NCI-H2081 (cell line): ENCODE measurements at regions not wholly inside any gene's neighbourhood (a gene's known extent, or its start where the extent isn't known, plus 50 kb on each side); places are given as distances from the start of the nearest gene placed in this dataset.

Source experiments
- DNase-seq, 2 experiments: peaks; one replicate each; lab custom pipeline; 2025; lab: John Stamatoyannopoulos, UW

GRCh38 chr11:94671553-94672366 is 96.4 kb upstream of the AMOTL1 start:
- no peak for DNase-seq

DNA sequence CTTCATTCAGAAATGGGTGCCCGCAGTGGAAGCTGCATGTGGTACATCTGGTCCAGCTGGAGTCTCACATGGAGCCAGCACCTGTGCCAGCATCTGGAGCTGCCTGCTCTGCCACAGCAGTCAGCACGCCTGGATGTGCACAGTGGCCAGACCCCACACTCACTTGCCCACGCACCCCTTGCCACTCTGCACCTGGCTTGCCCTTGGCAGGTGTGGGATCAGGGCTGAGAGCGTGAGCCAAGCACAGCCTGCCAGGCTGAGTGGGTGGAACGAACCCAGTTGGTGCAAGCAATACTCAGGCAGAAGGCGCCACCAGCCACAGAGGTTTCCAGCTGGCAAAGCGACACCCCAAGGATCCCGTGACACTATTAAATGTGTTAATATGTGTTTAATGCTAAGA is 95.5 kb upstream of the AMOTL1 start:
- DNase-seq = no peak

DNA sequence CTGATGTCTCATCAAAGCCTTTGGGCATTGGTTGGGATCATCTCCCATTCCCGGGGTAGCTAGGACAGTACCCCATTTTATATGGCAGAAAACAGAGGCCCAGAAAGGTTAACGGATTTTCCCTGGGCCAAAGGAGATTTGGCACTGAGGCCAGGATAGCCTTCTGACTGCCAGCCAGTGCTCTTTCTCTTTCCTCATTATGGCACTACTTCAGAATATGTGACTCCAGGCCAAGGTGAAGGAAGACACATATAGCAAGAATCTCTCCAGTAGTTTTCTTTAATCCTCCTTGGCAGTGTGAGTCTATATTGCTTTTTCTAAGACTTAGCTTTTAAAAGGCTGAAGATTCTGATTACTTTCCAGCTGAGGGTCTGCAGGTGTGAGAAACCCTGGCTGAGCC is 94.8 kb upstream of the AMOTL1 start:
- no peak for DNase-seq

GRCh38 chr11:94673951-94674491 is 94.1 kb upstream of the AMOTL1 start:
- peak in 1 of 2 experiments; percentile 34 for DNase-seq

DNA sequence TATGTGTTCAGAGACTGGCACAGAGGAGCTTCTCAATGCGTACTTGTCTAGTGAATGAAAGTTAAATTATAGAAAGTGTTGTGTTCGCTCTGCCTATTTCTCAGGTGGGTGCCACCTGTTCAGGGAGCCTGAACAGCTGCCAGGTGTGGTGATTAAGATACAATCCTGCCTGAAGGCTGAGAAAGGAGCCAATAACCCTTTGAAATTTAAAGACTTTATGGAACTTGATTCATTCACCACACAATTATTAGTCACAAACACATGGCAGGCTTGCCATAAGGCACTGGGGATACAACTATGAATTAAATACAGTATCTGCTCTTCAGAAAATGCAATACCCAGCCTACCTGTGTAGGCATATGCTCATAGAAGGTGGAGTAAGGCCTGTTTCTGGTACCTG is 92.9 kb upstream of the AMOTL1 start:
- peak in 1 of 2 experiments; percentile 32 for DNase-seq

- DNase-seq = no peak
These were observed 92.3 kb upstream of the AMOTL1 start for GRCh38 chr11:94675813-94676212.

DNA sequence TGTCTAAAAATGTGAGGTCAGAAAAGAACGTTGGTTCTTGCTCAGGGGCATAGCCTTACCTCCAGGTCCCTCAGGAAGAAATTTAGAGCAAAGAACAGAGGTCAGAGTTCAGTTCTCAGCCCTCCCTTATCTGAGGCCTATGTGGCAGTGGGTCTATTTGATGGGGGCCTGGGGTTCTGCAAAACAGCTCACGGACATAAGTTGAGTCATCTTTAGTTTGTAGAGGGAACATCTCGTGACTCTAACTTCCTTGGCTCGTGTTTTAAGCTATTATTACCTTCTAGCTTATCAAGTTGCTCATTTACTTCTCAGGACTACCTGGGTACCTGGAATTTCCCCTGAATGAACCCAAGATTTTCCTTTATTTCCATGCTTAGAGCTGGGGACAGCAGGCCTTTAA is 91.3 kb upstream of the AMOTL1 start:
- no peak for DNase-seq

DNA sequence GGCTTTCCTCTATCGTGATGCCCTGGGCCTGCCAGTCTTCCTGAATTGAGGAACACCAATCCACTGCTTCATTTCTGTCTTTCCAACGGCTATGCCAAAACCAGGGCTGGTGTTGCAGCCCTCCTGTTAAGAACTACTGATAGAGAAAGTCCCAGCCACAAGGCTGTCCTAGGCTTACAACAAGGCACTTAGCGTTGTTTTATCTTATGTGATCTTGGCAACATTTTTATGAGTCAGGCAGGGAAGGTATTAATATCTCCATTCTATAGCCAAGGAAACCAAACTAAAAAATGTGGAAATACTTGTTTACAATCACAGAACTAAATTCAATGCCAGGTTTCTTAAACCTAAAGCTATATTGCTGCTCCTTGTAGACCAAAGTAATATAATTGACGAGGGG is 89.9 kb upstream of the AMOTL1 start:
- no peak for DNase-seq

- no peak for DNase-seq
These were observed 89.3 kb upstream of the AMOTL1 start for GRCh38 chr11:94678901-94679300.

- no peak for DNase-seq
These were observed 87.7 kb upstream of the AMOTL1 start for GRCh38 chr11:94680426-94680825.

DNA sequence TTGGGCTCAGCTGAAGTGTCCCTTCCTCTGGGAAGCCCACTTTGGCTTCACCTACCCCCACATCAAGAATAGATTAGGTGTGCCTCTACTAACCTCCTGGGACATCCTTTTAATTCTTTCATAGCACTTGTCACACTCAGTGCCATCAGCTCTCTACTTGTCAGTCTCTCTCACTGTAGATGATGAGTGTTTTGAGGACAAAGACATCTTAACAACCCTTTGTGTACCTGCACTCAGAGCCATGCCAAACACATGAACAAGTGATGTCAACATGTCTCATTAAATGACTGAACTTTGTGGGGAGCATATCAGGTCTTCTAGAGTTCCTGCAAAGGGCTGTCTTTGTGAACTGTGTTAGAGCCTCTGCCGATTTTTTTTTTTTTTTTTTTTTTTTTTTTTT is 87.0 kb upstream of the AMOTL1 start:
- DNase-seq = no peak

- DNase-seq = no peak
These were observed 86.3 kb upstream of the AMOTL1 start for GRCh38 chr11:94681852-94682251.

- DNase-seq = no peak
These were observed 73.7 kb upstream of the AMOTL1 start for GRCh38 chr11:94694309-94695060.

DNA sequence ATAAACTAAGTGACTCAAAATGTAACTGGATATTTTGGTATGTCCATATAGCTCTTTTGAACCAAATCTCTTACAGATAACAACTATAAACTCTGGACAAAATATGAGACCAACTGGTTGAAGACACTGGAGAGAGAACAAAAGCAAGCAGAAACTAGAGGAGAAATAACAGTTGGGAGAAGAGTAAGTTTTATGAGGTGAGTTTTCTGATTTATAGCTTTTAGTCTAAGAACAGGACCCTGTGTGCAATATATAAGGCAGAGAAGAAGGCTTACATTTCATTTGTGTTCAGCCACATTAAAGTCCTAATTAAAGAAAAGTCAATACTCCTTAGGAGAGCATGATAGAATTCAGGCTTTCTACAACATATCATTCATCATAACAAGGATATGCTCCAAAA is 71.0 kb upstream of the AMOTL1 start:
- DNase-seq = no peak

DNA sequence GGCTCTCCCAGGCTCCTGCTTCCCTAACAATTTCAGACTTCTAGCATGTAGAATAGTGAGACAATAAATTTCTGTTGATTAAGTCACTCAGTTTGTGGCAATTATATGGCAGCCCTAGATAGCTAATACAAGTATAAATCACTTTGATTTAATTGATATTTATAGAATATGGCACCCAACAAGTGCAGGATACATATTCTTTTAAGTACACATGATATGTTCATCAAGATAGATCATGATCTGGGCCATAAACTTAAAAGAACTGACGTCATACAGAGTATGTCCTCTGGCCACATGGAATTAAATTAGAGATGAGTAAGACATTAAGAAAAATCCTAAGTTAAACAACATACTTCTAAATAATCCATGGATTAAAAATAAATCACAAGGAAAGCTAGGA is 67.5 kb upstream of the AMOTL1 start:
- no peak for DNase-seq

DNA sequence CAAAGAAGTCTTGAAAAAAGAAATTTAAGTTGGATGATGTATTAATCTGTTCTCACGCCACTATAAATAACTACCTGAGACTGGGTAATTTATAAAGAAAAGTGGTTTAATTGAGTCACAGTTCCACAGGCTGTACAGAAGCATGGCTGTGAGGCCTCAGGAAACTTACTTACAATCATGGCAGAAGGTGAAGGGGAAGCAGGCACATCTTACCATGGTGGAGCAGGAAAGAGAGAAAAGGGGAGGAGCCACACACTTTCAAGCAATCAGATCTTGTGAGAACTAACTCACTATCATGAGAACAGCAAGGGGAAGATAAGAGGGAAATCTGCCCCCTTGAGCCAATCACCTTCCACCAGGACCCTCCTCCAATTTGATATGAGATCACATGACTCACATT is 65.7 kb upstream of the AMOTL1 start:
- DNase-seq = no peak

DNA sequence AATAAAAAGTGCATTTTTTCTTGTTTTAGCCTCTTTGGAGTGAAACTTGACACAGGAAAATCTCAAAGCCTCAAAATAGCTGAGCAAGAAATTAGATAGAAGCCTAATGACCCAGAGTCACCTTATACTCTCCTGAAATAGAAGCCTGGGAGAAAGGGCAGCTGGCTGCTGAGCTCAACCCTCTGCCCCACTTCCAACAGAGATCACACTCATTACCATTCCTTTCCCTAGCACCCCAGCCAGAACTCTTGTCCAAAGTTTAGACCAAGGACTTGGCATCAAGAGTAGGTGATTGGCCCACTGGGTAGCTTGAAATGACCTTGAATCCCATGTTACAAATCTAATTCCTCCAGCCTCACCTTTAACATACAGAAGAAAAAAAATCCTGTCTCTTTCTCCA is 62.7 kb upstream of the AMOTL1 start:
- DNase-seq = no peak

GRCh38 chr11:94705891-94706615 is 62.1 kb upstream of the AMOTL1 start:
- no peak for DNase-seq

DNA sequence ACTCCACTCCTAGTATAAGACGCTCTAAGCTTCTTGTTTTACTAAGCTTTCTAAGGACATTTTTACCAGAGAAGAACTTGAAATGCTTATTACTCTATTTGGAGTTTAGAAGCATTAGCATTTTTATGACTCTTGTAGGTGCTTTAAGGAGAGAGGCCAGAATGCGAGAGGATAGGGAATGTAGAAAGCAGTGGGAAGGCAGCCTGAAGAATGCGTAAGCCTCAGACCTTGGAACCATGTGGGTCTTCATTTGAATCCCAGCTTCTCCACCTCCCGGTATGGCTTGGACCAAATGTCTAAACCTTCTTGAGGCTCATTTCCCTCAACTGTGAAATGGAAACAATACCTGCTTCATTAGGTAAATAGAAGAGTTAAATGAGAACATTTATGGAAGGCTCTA is 60.0 kb upstream of the AMOTL1 start:
- DNase-seq = no peak

GRCh38 chr11:94708642-94709041 is 59.5 kb upstream of the AMOTL1 start:
- no peak for DNase-seq

DNA sequence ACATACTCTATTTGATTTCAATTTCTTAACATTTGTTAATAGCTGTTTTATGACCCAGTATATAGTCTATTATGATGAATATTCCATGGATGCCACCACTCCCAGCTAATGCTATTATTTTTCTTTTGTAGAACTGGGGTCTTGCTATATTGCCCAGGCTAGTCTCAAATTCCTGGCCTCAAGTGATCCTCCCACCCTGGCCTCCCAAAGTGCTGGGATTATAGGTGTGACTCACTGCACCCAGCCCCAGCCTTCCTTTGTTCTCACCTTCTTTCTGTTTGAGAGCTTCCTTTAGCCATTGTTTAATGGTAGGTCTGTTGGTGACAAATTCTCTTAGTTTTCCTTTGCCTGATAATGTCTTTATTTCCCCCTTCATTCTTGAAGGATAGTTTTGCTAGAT is 52.9 kb upstream of the AMOTL1 start:
- DNase-seq = no peak

DNA sequence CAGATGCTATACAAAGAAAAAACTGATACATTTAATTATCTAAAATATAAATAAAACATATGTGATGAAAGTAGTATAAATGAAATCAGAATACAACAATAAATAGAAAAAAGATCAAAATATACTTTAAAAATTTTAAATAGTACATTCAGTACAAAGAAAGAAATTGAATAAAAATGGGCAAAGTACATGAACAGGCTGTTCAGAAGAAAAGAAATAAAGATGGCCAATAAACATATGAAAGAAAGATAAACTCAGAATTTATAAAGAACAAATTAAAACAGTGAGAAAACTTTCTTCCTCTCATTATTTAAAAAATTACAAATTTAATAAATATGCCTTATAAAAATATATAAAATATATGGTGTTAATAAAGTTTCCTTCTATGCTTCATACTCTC is 50.5 kb upstream of the AMOTL1 start:
- DNase-seq = no peak
